Fibroblast of villous mesenchyme (primary cell): ENCODE measurements at regions not wholly inside any gene's neighbourhood (a gene's known extent, or its start where the extent isn't known, plus 50 kb on each side); places are given as distances from the start of the nearest gene placed in this dataset.

Source experiments
- DNase-seq: peaks from one replicate; pipeline ENCODE4 v3.0.0-alpha.2; 2010; ENCODE audit warnings: low read depth
- H3K4me3 ChIP-seq: 2 replicates; pipeline ENCODE4 v1.5.1; 2011; ENCODE audit warnings: low read depth, mild to moderate bottlenecking, low read length
- TF ChIP-seq, protein P1 (sequence below): IDR thresholded peaks from 2 replicates; pipeline ENCODE4 v1.5.1; 2012; ENCODE audit warnings: low read depth, mild to moderate bottlenecking, low read length; ENCODE audit not compliant: insufficient read depth

DNA sequence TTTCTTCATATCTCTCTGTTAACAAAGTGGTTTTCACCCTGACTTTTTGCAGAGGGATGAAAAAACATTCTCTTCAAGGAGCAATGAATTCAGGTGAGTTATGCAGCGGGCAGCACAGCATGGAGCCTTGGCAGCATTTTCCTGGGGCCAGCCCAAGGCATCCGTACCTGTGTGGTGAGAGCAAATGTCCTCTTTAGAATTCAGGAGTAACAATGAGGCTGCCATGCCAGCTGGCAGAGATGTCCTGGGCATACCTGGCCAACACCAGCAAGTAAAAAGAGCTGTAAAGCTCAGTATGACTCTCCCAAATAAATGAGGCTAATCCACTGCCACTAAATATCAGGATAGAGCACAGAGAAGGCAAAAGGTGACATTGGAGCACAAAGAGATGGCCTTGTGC, 277.6 kb upstream of the TRPC7 start:
- TF ChIP-seq, protein P1, sequence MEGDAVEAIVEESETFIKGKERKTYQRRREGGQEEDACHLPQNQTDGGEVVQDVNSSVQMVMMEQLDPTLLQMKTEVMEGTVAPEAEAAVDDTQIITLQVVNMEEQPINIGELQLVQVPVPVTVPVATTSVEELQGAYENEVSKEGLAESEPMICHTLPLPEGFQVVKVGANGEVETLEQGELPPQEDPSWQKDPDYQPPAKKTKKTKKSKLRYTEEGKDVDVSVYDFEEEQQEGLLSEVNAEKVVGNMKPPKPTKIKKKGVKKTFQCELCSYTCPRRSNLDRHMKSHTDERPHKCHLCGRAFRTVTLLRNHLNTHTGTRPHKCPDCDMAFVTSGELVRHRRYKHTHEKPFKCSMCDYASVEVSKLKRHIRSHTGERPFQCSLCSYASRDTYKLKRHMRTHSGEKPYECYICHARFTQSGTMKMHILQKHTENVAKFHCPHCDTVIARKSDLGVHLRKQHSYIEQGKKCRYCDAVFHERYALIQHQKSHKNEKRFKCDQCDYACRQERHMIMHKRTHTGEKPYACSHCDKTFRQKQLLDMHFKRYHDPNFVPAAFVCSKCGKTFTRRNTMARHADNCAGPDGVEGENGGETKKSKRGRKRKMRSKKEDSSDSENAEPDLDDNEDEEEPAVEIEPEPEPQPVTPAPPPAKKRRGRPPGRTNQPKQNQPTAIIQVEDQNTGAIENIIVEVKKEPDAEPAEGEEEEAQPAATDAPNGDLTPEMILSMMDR, result no peak

DNA sequence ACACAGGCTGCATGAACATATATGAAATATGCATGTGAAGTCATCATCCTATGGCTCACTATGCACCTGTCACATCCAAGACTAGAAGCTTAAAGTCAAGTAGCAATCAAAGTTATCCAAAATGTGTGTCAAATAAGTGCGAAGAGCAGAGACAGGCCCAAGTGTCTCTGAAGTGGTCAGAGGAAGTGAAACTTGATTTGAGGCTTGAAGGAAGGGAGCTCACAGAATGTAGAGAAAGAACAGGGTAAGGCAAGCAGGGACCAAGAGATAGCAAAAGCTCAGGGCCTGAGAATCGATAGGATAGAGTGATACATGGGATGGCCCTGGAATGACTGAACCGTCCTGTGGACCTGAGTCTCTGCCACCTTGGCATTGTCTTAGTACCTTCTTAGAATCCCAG, 274.3 kb upstream of the TRPC7 start:
- H3K4me3 ChIP-seq, result no peak overlapping the region
- DNase-seq, result no peak
- TF ChIP-seq, protein P1, result no peak

More for the DNA sequence above, 277.6 kb upstream of the TRPC7 start:
- H3K4me3 ChIP-seq, result no peak overlapping the region
- no peak for DNase-seq

DNA sequence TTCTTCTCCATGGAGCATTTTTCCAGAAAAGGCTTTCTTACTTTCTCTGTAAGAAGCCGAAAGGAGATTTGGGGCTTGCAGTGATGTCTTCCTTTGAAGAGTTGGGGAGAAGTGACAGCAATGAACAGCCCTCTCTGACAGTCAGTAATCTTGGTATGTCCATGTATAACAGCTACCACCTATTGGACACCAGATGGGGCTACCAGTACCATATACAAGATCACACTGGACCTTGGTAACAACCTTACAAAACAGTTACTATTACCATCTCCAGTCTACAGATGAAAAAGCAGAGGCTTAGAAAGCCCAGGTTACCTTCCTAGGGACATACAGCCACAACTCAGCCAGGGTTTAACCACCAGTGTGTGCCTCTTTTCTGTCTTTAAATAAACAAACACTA, 272.7 kb upstream of the TRPC7 start:
- DNase-seq, result peak; percentile 33

DNA sequence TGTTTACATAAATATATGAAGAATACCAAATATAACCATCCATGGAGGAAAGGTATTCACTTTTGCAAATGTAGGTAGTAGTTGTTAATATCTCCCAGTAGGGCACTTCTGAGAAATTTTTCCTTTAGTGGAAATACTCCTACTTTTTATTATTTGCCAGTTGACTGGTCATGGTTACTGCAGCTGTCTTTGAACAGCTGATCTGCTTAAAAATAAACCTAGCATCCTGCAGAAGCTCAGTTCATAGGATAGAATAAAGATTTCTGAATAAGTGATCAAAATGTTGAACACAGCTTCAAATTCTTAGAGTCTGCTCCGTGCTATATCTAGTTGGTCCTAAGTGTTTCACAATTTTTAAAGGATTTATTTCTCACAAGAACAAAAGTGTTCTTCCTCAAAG, 270.7 kb upstream of the TRPC7 start:
- H3K4me3 ChIP-seq, result no peak overlapping the region
- TF ChIP-seq, protein P1, result no peak
- DNase-seq, result no peak

More for the DNA sequence above, 272.7 kb upstream of the TRPC7 start:
- no peak overlapping the region for H3K4me3 ChIP-seq
- TF ChIP-seq, protein P1, result peak; percentile 39

DNA sequence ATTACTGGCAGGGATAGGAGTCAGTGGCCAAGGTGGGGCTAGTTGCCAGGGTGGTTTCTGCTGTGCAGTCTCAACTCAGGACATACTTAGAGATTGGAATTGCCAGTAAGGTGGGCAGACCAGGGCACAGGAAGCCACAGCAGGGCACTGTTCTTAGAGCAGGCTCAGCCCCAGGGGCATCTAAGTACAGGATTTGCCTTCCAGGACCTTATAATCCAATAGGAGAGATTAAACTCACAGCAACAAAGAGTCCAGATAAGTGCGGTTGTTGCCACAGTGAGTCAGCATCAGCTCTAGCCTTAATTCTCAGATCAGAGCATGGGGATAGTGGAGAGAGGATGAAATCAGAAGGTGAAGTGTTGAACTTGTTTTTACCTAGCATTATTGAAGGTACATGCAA, 265.8 kb upstream of the TRPC7 start:
- TF ChIP-seq, protein P1, result no peak
- peak; percentile 57 for DNase-seq

DNA sequence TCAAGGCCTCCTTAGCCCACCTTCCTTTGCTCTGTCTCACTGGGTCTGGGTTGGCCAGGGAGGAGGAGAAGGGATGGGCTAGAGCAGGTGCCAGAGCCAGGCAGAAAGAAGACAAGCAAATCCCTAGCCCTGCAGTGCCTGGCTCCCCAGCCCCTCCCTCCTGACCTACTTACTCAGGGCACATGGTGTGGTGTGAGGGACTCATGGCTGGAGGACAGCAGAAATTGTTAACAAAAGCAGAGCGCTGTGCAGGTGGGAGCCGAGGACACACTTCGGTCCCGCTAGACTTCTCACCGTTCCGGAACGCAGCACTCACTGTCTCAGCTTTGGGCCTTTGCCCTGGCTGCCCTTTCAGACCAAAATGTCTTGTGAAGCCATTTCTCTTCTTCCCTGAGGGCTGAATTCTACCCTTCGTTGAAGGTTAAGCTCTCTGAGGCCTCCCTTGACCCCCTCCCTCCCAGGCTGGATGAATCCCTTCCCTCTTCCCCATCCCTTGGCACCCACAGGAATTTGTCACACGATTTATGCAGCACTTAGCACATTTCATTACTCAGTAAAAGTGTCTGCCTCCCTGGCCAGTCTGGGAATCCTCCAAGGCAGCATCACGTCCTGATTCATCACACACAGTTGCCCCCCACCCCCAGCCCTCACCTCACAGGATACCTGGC, 263.9 kb upstream of the TRPC7 start:
- TF ChIP-seq, protein P1, result no peak
- H3K4me3 ChIP-seq, result no peak overlapping the region
- DNase-seq, result no peak

More for the DNA sequence above, 265.8 kb upstream of the TRPC7 start:
- no peak overlapping the region for H3K4me3 ChIP-seq

DNA sequence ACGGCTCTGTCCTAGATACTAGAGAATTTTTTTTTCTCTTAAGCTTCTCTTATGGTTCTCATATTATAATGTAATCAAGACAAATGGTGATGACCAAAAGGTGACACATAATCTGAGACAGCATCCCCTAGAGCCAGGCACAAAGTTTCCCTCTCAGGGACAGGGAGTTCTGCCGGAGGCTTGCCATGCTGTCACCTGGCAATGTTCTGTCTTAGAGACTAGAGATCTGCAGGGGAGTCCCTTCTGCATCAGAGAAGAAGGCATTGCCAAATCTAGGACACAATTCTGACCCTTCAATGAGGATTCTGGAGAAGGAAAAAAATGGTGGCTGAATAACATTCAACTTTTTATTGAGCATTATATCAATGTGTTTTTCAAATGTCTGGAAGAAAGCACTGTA, 261.2 kb upstream of the TRPC7 start:
- TF ChIP-seq, protein P1, result no peak
- H3K4me3 ChIP-seq, result no peak overlapping the region
- DNase-seq, result no peak
